Cardiac fibroblast (primary cell): ENCODE measurements at regions not wholly inside any gene's neighbourhood (a gene's known extent, or its start where the extent isn't known, plus 50 kb on each side); places are given as distances from the start of the nearest gene placed in this dataset.
A peak's percentile ranks its signal among the peaks of the same experiment; 100 is the strongest.
"Not testable (repeated sequence)": the region's sequence is repeated elsewhere in the genome, so short reads cannot be mapped to it uniquely, and the experiment has no call there.

ENCODE experiments used
- DNase-seq, 2 donors: peaks; one replicate each; pipeline versions ENCODE4 v3.0.0 to v3.0.0-alpha.2; 2010; ENCODE audit warnings: low read depth in 2 of 2
- H3K4me3 ChIP-seq, 2 donors: replicated peaks in 1 of 2; 1 replicate in 1 of 2; 2 replicates in 1 of 2; pipeline ENCODE4 v1.5.1; 2011; ENCODE audit warnings: low read depth in 2 of 2, low read length in 2 of 2, mild to moderate bottlenecking in 2 of 2, moderate library complexity in 1 of 2
- CTCF ChIP-seq: IDR thresholded peaks from one replicate; pipeline ENCODE4 v1.5.1; 2011; ENCODE audit warnings: low read depth, mild to moderate bottlenecking, low read length, inconsistent platforms

DNA sequence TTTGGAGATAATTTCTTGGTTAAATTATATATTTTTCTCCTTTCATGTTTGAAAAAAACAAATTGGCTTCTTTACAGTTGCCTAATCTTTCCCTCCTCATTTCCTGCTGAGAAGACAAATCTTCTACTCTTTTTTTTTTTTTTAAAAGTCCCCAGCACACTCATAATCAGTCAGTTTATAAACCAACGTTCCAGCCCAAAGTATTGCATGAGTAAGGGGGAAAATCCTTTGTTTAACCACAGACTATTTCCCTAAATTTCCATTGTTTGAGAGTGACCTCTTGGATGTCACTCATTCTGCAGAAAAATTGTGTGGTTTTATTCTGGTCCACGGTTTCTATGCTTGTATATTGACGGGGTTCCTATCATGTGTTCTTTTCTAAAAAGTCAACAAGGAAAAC, 55.1 kb upstream of the TLR4 start:
- TF ChIP-seq CTCF, result no peak
- no peak overlapping the region for H3K4me3 ChIP-seq
- peak in 1 of 2 donors; percentile 65 for DNase-seq

- H3K4me3 ChIP-seq, result no peak overlapping the region
- peak in 1 of 2 donors; percentile 1 for DNase-seq
- no peak for TF ChIP-seq CTCF
Measured at GRCh38 chr9:117644932-117645636, 59.1 kb upstream of the TLR4 start.

GRCh38 chr9:117644133-117644931, 59.9 kb upstream of the TLR4 start:
- no peak overlapping the region for H3K4me3 ChIP-seq
- DNase-seq, result peak; percentile 77 to 80
- TF ChIP-seq CTCF, result peak; percentile 93

GRCh38 chr9:117643288-117643654, 60.9 kb upstream of the TLR4 start:
- TF ChIP-seq CTCF, result no peak
- no peak overlapping the region for H3K4me3 ChIP-seq
- DNase-seq, result no peak

DNA sequence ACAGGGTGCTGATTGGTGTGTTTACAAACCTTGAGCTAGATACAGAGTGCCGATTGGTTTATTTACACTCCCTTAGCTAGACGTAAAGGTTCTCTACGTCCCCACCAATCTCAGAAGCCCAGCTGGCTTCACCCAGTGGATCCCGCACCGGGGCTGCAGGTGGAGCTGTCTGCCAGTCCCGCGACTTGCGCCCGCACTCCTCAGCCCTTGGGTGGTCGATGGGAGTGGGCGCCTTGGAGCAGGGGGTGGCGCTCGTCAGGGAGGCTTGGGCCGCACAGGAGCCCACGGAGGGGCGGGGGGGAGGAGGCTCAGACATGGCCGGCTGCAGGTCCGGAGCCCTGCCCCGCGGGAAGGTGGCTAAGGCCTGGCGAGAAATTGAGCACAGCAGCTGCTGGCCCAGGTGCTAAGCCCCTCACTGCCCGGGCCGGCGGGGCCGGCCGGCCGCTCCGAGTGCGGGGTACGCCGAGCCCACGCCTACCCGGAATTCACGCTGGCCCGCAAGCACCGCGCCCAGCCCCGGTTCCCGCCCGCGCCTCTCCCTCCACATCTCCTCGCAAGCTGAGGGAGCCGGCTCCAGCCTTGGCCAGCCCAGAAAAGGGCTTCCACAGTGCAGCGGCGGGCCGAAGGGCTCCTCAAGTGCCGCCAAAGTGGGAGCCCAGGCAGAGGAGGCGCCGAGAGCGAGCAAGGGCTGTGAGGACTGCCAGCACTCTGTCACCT, 61.5 kb upstream of the TLR4 start:
- DNase-seq, H3K4me3 ChIP-seq: not testable (repeated sequence)

GRCh38 chr9:117636681-117637080, 67.5 kb upstream of the TLR4 start:
- H3K4me3 ChIP-seq, result no peak overlapping the region
- no peak for DNase-seq
- TF ChIP-seq CTCF, result no peak

- no peak for DNase-seq
- TF ChIP-seq CTCF, result no peak
Measured at GRCh38 chr9:117625154-117625553, 79.0 kb upstream of the TLR4 start.

More at GRCh38 chr9:117625154-117625553, 79.0 kb upstream of the TLR4 start:
- no peak overlapping the region for H3K4me3 ChIP-seq
